ENCODE measurements at regions not wholly inside any gene's neighbourhood (a gene's known extent, or its start where the extent isn't known, plus 50 kb on each side); places are given as distances from the start of the nearest gene placed in this dataset.
"Not testable (repeated sequence)": the region's sequence is repeated elsewhere in the genome, so short reads cannot be mapped to it uniquely, and the experiment has no call there.

DNA sequence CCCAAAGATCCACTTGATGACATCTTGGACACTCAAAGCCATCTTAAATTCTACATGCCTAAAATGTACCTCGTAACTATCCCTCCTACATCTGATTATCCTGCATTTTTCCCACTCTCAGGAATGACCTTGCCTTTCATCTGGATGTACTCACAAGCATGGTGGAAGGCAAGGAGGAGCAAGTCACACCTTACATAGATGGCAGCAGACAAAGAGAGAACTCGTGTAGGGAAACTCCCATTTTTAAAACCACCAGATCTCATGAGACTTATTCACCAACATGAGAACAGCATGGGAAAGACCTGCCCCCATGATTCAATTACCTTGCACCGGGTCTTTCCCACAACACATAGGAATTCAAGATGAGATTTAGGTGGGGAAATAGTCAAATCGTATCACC, 616.0 kb downstream of the MCTP2 start:
- DNase-seq, result no peak

DNA sequence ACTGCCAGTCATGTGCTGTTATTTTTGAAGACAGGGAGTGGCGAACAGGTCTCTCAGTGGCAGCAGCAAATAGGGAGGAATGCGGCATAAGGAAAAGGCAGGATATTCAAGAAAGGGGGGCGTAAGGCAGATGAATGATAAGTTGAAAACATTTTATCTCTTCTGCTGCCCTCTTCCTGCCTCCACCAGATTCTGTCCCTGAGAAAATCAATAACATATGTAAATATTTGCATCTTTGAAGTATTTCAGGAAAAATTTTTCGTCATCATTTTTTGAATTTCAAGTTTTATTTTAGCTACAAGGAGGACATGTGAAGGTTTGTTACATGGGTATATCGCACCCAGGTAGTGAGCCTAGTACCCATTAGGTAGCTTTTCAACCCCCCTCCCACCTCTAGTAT, 616.7 kb downstream of the MCTP2 start:
- DNase-seq, result no peak

DNA sequence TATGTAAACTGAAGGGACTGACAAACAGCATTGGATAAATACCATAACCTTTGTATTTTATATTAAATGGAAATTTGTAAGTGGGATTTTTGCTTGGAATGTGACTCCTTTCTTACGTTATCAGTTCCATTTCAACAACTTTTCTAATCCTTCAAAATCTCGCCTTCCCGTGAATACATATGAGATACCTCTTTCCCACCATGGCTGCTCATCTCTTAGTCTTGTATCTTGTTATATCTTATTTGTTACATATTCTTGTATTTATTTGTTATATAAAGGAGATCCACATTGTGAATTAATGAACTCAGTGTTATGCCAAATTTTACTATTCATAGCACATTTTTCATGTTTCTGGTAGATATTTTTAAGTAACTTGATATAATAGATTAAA, 623.7 kb downstream of the MCTP2 start:
- no peak for DNase-seq

DNA sequence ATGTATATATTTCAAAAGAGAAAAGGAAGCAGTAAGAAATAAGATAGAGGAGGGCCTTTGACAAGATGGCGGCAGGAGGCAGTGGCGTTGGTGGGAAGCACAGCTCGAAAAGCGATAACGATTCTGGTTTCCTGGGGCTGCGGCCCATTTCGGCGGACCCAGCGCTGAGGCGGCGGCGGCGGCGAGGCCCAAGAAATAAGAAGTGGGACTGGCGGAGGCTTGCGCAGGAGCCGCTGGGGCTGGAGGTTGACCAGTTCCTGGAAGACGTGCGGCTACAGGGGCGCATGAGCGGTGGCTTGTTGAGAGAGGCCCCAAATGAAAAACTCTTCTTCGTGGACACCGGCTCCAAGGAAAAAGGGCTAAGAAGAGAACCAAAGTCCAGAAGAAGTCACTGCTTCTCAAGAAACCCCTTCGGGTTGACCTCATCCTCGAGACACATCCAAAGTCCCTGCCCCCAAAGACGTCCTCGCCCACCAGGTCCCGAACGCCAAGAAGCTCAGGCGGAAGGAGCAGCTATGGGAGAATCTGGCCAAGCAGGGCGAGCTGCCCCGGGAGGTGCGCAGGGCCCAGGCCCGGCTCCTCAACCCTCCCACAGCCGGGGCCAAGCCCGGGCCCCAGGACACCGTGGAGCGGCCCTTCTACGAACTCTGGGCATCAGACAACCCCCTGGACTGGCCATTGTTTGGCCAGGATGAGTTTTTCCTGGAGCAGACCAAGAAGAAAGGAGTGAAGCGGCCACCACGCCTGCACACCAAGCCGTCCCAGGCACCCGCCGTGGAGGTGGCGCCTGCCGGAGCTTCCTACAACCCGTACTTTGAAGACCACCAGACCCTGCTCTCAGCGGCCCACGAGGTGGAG, 624.3 kb downstream of the MCTP2 start:
- DNase-seq, result no peak

DNA sequence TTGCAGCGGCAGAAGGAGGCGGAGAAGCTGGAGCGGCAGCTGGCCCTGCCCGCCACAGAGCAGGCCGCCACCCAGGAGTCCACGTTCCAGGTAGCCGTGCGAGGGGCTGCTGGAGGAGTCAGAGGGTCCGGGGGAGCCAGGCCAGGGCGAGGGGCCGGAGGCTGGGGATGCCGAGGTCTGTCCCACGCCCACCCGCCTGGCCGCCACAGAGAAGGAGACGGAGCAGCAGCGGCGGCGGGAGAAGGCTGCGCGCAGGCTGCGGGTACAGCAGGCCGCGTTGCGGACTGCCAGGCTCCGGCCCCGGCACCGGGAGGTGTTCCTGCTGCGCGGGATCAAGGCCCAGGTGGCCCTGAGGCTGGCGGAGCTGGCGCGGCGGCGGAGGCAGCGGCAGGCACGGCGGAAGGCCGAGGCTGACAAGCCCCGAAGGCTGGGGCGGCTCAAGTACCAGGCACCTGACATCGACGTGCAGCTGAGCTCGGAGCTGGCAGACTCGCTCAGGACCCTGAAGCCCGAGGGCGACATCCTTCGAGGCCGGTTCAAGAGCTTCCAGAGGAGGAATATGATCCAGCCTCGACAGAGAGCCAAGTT, 625.0 kb downstream of the MCTP2 start:
- no peak for DNase-seq

DNA sequence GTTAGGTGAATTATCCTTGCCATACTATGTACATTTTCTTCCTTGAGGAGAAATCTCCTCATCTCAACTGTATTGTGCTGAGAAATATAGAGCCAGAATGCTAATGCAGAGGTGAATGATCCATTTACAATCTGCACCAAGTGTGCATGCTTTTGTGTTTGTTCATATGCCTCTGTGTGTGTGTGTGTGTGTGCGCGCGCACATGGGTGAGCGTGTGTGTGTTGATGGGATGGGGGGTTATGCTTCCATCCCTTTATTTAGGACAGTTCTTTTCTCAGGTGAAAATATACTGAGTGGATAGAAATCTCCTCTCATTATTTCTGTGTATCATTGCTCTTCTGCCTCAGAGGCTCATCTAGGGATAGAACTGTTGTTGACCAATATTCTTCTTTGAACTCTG, 626.1 kb downstream of the MCTP2 start:
- no peak for DNase-seq

DNA sequence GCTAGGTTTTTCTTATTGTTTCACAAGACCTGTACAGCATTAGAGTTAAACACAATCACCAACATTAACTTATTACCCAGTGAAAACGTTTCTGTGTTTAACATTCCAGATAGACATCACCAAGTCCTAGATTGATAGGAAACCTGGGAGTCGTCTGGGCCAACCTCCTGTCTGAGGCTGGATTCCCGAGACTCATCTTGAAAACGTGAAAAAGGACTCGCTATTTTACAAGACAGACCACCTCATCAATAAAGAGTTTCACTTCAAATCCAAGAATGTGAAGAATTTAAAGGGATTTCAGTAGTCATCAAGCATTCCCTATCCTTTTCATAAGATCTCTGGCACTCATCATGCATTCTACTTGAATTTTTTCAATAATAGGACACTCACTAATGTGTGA, 626.6 kb downstream of the MCTP2 start:
- DNase-seq, result no peak

DNA sequence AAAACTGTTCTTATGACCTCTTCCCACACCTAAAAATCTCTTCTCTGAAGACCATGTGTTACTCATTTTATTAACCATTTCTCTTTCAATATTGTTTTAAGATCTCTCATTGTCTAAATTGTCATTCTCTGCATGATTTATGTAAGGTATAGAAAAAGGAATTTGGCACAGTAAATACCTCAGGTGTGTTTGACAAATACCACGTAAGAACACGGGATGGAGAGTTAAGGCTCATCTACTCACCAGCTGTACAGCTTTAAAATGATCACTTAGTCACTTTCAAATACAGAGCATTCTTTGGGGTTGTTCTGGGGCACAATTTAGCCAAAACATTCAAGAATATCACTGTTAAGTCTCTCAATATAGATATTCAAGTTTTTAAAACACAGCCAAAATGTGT, 627.1 kb downstream of the MCTP2 start:
- DNase-seq, result no peak

DNA sequence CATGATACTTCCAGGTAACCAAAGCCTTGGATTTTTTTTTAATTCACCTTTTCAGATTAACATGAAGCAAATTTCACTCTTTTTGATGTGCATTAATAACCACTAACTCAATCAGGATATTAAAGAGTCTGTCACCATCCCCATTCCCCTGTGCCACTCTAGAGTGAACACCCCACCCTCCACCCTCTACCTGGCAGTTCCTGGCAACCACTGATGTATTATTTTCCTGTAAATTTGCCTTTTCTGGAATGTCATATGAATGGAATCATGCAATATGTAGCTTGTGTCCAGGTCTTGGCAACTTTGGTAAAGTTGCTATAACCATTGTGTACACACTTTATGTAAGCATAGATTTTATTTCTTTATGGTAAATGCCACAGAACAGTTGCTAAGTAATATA, 627.6 kb downstream of the MCTP2 start:
- DNase-seq, result no peak

DNA sequence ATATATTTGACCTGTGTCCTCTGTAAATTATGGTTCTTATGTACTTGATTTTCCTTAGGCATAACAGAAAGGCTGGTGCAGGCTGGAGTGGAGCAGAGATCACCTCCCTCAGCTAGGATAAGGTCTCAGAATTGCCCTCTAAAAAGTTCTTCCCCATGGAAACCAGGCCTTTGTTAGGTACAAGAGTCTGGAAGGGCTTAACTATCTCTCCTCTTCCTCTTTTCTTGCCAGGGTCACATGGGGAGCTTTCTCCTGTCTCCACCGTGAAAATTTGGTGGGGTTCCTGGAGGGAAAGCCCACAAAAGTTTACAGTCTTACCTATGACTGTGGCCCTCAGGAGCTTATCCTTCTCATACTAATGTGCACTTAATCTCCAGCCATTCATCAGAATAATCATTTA, 633.2 kb downstream of the MCTP2 start:
- DNase-seq, result no peak

DNA sequence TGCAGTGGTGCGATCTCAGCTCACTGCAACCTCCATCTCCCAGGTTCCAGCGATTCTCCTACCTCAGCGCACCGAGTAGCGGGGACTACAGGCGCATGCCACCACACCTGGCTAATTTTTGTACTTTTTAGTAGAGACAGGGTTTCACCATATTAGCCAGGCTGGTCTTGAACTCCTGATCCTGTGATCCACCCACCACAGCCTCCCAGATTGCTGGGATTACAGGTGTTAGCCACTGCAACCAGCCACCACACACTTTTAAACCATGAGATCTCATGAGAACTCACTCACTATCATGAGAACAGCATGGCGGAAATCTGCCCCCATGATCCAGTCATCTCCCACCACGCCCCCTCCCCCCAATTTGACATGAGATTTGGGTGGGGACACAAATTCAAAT, 636.9 kb downstream of the MCTP2 start:
- DNase-seq, result not testable (repeated sequence)

DNA sequence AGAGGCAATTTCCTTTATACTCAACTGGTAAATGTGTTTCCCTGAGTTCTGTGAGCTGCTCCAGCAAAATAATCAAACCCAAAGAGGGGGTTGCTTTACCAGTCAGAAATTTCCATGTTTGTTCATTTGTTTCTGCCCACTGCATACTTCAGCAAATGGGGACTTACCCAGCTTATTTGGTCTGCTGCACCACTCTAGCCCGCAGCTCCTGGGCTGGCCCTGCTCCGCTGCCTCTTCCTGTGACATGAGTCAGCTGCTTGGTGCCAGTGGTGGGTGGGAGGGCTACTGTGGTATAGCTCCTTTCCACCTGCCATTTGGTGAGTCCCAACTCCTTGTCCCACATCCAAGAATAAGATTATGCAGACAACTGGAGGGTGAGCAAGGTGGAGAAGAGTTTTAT, 644.2 kb downstream of the MCTP2 start:
- no peak for DNase-seq

DNA sequence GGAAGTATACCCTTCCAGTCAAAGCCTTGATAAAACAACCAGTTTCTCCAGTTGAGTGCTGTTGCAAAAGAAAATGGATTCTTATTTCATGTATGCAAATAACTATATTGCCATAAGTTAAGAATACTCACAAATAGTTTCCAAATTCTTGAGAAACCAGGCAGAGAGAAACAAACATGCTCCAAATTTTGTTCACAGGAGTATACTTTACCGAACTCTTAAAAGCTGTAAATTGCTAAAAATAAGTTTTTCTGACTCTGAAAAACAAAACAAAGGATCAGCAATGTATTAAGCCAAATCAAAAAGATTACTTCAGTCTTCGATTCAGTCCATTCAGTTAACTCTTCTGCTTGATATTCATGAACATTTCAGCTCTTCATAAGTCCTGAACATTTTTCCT, 646.5 kb downstream of the MCTP2 start:
- no peak for DNase-seq

DNA sequence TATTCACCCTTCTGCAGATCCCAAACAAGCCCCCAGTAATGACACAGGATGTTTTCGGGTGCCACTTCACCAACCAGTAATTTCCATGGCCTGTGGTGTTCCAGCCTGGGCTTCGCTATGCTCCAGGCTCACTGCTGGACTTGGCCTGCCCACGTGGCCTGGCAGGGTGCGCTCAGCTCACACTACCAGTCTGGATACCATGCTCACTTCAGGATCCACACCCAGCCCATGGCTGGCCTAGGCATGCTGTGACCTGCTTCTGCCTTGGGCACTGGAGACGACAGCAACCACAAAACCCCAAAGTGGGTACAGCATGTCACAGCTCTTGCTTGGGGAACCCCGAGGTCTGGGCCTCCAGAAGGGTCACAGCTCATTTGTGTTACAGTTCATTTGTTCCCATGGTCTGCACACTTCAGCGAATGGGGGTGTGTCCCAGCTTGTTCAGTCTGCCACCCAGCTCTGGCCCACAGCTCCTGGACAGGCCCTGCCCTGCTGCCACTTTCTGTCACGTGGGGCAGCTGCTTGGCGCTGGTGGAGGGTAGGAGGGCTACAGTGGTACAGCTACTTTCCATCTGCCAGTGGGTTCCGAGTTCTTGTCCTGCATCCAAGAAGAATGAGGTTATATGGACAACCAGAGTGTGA, 650.8 kb downstream of the MCTP2 start:
- no peak for DNase-seq

DNA sequence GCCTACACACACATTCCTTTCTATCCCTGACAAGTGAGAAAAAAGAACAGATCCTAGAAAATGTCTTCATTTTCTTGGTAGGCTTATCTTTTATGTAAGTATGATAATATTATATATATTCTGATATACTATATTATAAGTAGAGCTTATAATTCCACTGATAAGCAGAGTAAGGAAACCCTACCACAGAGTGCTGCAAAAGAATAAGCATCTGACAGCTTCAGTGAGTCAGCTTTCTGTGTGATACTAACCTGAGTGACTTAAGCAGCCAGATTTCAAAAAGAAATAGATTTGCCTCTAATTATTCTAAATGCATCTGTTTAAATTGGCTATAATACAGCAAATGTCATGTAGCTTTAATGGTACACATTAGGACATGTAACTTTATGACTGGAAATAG, 656.0 kb downstream of the MCTP2 start:
- DNase-seq, result no peak

DNA sequence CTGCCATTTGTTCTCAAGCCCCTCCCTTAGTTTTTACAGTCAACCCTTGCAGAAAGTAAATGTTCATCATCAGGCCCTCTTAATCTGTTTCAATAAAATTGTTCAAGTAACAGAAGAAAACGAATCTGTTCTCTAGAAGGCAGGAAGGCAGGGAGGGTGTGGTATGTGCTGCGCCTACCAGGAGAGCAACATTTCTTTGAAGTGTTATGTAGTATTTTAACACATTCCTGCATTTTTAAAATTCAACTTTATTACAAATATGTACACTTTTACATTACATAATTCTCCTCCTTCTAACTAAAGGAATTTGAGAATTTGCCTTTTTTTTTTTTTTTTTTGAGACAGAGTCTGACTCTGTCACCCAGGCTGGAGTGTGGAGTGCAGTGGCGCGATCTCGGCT, 657.8 kb downstream of the MCTP2 start:
- no peak for DNase-seq

DNA sequence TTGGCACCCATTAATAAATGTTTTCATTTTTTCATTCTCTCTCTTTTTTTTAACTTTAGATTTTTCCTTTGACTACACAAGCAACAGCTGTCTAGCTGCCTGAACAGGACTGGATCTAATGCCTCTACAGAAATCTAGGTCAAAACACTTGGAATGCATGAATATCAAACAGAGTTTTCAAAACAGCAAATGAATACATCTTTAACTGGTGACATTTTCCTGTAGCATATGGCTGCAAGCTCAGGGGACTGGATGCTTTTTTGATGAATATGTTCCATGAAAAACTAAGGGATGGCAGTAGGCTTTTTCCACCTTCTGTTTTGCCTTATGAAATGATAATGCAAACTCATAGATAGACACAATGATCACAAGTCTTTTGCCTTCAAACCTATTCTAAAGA, 661.7 kb downstream of the MCTP2 start:
- DNase-seq, result no peak

DNA sequence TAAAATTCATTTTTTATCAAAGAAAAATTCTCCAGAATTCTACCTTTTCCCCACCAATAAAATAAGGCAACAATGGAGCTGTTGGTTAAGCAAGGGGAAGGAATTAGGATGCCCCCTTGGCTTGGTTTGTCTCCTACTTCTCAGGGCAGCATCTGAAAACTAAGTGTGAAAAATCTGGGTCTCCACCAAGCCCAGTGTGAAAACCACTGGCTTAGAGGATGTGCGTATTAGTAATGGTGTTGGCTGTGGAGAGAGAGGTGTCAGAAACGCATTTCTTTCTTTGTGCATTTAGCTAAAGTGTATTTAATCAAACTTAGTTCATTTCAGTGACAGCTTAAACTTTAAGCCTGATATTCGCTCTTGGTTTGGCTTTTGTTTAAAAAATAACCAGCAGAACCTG, 662.7 kb downstream of the MCTP2 start:
- no peak for DNase-seq

DNA sequence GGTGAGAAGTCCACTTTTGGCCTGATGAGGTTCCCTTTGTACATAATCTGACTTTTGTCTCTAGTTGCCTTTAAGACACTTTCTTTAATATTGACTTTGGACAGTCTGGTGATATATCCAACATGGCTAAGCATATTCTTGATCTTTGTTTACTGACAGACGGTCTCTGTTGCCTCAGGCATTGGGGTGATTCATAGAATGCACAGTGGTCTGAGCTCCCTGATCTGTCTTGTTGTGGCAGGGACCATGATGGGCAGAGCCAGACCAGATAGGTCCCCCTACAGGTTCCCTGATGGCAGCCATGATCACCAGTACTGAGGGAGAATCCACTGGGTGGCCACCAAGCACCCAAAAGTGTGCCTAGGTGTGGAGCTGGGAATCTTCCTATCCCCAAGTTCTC, 678.1 kb downstream of the MCTP2 start:
- DNase-seq, result no peak

DNA sequence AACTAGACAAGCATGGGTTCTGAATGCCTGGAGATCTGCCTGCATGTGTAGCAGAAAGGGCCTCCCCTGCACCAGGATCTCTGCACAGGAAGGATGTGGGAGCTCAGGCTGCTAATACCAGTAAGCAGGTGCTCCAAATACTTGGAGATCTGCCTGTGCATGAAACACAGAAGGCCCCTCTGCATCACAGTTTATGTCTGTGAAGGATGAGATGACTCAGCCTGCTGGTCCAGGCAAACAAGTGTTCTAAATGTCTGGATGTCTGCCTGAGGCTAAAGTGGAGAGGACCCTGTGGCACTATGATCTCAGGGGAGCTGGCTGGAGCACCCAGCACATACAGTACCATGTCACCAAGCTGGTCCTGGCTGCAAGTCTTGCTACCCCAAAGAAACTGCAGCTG, 678.8 kb downstream of the MCTP2 start:
- DNase-seq, result no peak

DNA sequence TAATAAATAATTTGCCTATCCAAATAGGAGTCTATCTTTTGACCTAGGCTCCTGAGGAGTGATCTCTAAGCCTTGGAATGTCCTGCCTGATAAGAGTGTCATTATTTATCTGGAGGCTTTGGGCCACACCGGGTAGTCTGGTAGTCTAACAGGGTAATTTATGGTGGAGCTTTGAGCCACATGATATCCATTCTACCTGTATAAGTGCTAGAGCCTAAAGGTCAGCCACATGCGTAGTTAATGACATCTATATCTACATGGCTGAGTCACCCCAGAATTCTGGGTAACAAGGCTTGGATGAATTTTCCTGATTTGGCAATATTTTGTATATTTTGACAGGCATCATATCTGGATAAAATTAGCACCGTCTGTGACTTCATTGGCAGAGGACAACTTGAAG, 681.4 kb downstream of the MCTP2 start:
- no peak for DNase-seq

DNA sequence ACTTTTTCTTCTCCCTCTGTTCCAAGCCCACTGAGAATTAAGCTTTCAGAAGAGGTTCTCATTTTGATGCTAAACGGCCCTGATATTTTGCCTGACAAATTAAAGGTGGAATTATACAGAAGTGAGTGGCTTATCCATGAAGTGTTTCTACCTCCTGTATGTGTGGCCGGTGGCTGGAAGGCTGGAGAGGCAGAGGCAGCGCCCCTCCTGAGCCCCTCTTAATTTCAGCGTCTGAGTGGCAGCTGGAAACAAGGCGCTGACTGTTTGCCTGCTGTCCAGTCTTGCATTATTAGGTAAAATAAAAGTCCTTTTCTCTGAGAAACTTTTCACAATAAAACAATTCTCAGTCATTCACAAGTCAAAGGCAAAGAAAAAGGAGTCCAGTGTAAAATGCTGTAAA, 685.7 kb downstream of the MCTP2 start:
- no peak for DNase-seq

DNA sequence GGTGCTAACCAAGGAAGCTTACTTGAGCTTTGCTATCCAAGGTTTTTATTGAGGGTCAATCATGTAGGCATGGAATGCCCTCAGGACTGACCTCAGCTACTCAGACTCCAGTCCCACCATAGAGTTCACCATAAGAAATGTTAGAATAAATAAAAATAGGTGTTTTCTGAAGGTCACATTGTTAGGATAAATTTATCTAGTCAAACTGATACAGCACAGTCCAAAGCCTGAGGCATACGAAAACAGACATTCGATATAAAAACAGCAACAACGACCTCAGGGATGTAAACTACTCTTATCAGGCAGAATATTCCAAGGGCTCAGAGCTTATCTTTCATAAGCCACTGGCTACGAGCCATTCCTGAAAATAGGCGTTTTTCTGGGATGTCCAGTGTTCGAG, 690.6 kb downstream of the MCTP2 start:
- DNase-seq, result no peak

DNA sequence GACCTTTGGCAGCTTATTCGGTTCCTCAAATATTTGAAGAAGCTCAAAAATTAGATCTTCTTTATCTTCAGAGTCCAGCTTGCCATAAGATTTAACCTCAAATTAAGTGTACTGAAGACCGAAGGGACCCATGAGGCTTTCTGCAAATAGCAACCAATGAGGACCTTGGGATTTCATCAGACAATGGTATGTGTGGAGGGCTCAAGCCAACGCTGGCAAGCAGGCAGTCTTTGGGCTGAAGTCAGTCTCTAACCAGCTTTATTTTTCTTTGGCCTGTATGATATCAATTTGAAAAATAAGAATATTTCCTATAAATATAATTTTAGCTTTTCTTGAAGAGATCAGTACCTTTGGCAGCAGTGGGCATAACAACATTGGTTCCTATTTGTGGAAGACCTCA, 692.7 kb downstream of the MCTP2 start:
- DNase-seq, result peak; percentile 9

Measured in OCI-M1 (cell line).